Hepatocyte (in vitro differentiated cells): ENCODE measurements at regions not wholly inside any gene's neighbourhood (a gene's known extent, or its start where the extent isn't known, plus 50 kb on each side); places are given as distances from the start of the nearest gene placed in this dataset.

Experiments
- CTCF ChIP-seq: fragments of 200-600 bp; sonication (generic); IDR thresholded peaks from 2 replicates; pipeline ENCODE4 v1.5.1; 2016; ENCODE audit warnings: antibody characterized with exemption, mild to moderate bottlenecking; ENCODE audit not compliant: poor library complexity
- EZH2 ChIP-seq: fragments of 200-600 bp; sonication (generic); IDR thresholded peaks from 2 replicates; pipeline ENCODE4 v1.6.1; 2016; ENCODE audit warnings: antibody characterized with exemption, mild to moderate bottlenecking, borderline replicate concordance

GRCh38 chr9:73030370-73031030 lies 77.6 kb upstream of the ALDH1A1 start:
- TF ChIP-seq CTCF = no peak
- TF ChIP-seq EZH2 = no peak
